ENCODE measurements at regions not wholly inside any gene's neighbourhood (a gene's known extent, or its start where the extent isn't known, plus 50 kb on each side); places are given as distances from the start of the nearest gene placed in this dataset.

- Histone ChIP-seq H3K79me2 (ENCODE audit: low read length) (no peaks in the 10 kb centered on the region), H2AFZ (ENCODE audit: low read length) (no peak overlapping the region), H3K9me3 (replicated peaks; ENCODE audit: insufficient read depth, low read length) (no peaks in the 10 kb centered on the region), H3K27me3 (replicated peaks; ENCODE audit: insufficient read depth, low read length) (no peaks in the 10 kb centered on the region), H3K9ac (ENCODE audit: low read length) (no peak overlapping the region), H4K20me1 (ENCODE audit: insufficient read depth, low read length) (no peaks in the 10 kb centered on the region), H3K27ac (ENCODE audit: low read length) (no peak overlapping the region), H3K4me3 (ENCODE audit: low read length) (no peak overlapping the region), H3K4me2 (ENCODE audit: low read depth, low read length) (no peak overlapping the region), H3K36me3 (replicated peaks; ENCODE audit: insufficient read depth, low read length) (no peaks in the 10 kb centered on the region), H3K9me2 (replicated peaks; ENCODE audit: insufficient read depth, low read length) (no peaks in the 10 kb centered on the region), H3K4me1 (ENCODE audit: low read length) (no peaks in the 10 kb centered on the region), H3F3A (ENCODE audit: insufficient read depth, low read length) (no peaks in the 10 kb centered on the region)
- DNase-seq: no peak
- TF ChIP-seq EZH2phosphoT487 (IDR thresholded peaks at IDR 0.05; ENCODE audit: low read length) (no peak), EZH2 (optimal IDR thresholded peaks at IDR 0.05; ENCODE audit: low read depth, low read length) (no peak), CTCF (IDR thresholded peaks at IDR 0.05; ENCODE audit: low read length) (peak; percentile 10; the same call in 1 of the 2 replicates)
These were observed 530.9 kb upstream of the AUTS2 start for GRCh38 chr7:69067397-69067796.

- Histone ChIP-seq H3K9ac (ENCODE audit: low read length) (no peak overlapping the region), H4K20me1 (ENCODE audit: insufficient read depth, low read length) (no peaks in the 10 kb centered on the region), H3K9me3 (replicated peaks; ENCODE audit: insufficient read depth, low read length) (no peaks in the 10 kb centered on the region), H3F3A (ENCODE audit: insufficient read depth, low read length) (no peaks in the 10 kb centered on the region), H3K4me2 (ENCODE audit: low read depth, low read length) (no peak overlapping the region), H3K79me2 (ENCODE audit: low read length) (no peaks in the 10 kb centered on the region), H3K27me3 (replicated peaks; ENCODE audit: insufficient read depth, low read length) (no peaks in the 10 kb centered on the region), H3K27ac (ENCODE audit: low read length) (no peak overlapping the region), H3K4me1 (ENCODE audit: low read length) (no peaks in the 10 kb centered on the region), H3K4me3 (ENCODE audit: low read length) (no peak overlapping the region), H3K9me2 (replicated peaks; ENCODE audit: insufficient read depth, low read length) (no peaks in the 10 kb centered on the region), H2AFZ (ENCODE audit: low read length) (no peak overlapping the region), H3K36me3 (replicated peaks; ENCODE audit: insufficient read depth, low read length) (no peaks in the 10 kb centered on the region)
- DNase-seq: no peak
- TF ChIP-seq EZH2phosphoT487 (IDR thresholded peaks at IDR 0.05; ENCODE audit: low read length): no peak
- TF ChIP-seq EZH2 (optimal IDR thresholded peaks at IDR 0.05; ENCODE audit: low read depth, low read length): no peak
- no peak for TF ChIP-seq CTCF (IDR thresholded peaks at IDR 0.05; ENCODE audit: low read length)
These were observed 527.8 kb upstream of the AUTS2 start for GRCh38 chr7:69070476-69070875.

GRCh38 chr7:69076566-69076965 is 521.7 kb upstream of the AUTS2 start:
- no peaks in the 10 kb centered on the region for H3K9me2 ChIP-seq (replicated peaks; ENCODE audit: insufficient read depth, low read length)
- H3K9ac ChIP-seq (ENCODE audit: low read length): no peak overlapping the region
- H3K4me1 ChIP-seq (ENCODE audit: low read length): no peaks in the 10 kb centered on the region
- H3F3A ChIP-seq (ENCODE audit: insufficient read depth, low read length): no peaks in the 10 kb centered on the region
- no peak overlapping the region for H3K27ac ChIP-seq (ENCODE audit: low read length)
- no peak overlapping the region for H3K4me3 ChIP-seq (ENCODE audit: low read length)
- H3K27me3 ChIP-seq (replicated peaks; ENCODE audit: insufficient read depth, low read length): no peaks in the 10 kb centered on the region
- no peak overlapping the region for H2AFZ ChIP-seq (ENCODE audit: low read length)
- no peaks in the 10 kb centered on the region for H4K20me1 ChIP-seq (ENCODE audit: insufficient read depth, low read length)
- TF ChIP-seq EZH2 (optimal IDR thresholded peaks at IDR 0.05; ENCODE audit: low read depth, low read length) (no peak), EZH2phosphoT487 (IDR thresholded peaks at IDR 0.05; ENCODE audit: low read length) (no peak), CTCF (IDR thresholded peaks at IDR 0.05; ENCODE audit: low read length) (no peak)
- H3K9me3 ChIP-seq (replicated peaks; ENCODE audit: insufficient read depth, low read length): no peaks in the 10 kb centered on the region
- no peaks in the 10 kb centered on the region for H3K36me3 ChIP-seq (replicated peaks; ENCODE audit: insufficient read depth, low read length)
- no peak overlapping the region for H3K4me2 ChIP-seq (ENCODE audit: low read depth, low read length)
- H3K79me2 ChIP-seq (ENCODE audit: low read length): no peaks in the 10 kb centered on the region
- DNase-seq: no peak
